RPMI7951 (cell line): ENCODE measurements at regions not wholly inside any gene's neighbourhood (a gene's known extent, or its start where the extent isn't known, plus 50 kb on each side); places are given as distances from the start of the nearest gene placed in this dataset.

Experiments
- DNase-seq: peaks from one replicate; pipeline ENCODE4 v3.0.0-alpha.2; 2012; ENCODE audit warnings: low read depth

- no peak for DNase-seq
Measured at GRCh38 chr4:58688568-58688967, 1578.4 kb upstream of the IGFBP7 start.

- no peak for DNase-seq
Measured at GRCh38 chr4:58679886-58680285, 1569.7 kb upstream of the IGFBP7 start.

- DNase-seq, result no peak
Measured at GRCh38 chr4:58679051-58679450, 1568.9 kb upstream of the IGFBP7 start.

GRCh38 chr4:58669783-58670182 lies 1559.6 kb upstream of the IGFBP7 start:
- DNase-seq, result no peak

- DNase-seq, result no peak
Measured at GRCh38 chr4:58665649-58666048, 1555.5 kb upstream of the IGFBP7 start.

GRCh38 chr4:58658701-58659100 lies 1548.5 kb upstream of the IGFBP7 start:
- no peak for DNase-seq

- no peak for DNase-seq
Measured at GRCh38 chr4:58653251-58653650, 1543.1 kb upstream of the IGFBP7 start.

GRCh38 chr4:58649226-58649625 lies 1539.0 kb upstream of the IGFBP7 start:
- DNase-seq, result no peak

- DNase-seq, result no peak
Measured at GRCh38 chr4:58646126-58646525, 1535.9 kb upstream of the IGFBP7 start.

GRCh38 chr4:58644549-58644948 lies 1534.4 kb upstream of the IGFBP7 start:
- DNase-seq, result no peak

GRCh38 chr4:58636381-58636780 lies 1526.2 kb upstream of the IGFBP7 start:
- no peak for DNase-seq

GRCh38 chr4:58617226-58617625 lies 1507.0 kb upstream of the IGFBP7 start:
- DNase-seq, result no peak

- DNase-seq, result no peak
Measured at GRCh38 chr4:58611012-58611411, 1500.8 kb upstream of the IGFBP7 start.

GRCh38 chr4:58606303-58606702 lies 1496.1 kb upstream of the IGFBP7 start:
- no peak for DNase-seq

- DNase-seq, result no peak
Measured at GRCh38 chr4:58603951-58604350, 1493.8 kb upstream of the IGFBP7 start.

- no peak for DNase-seq
Measured at GRCh38 chr4:58602731-58603359, 1492.7 kb upstream of the IGFBP7 start.

- no peak for DNase-seq
Measured at GRCh38 chr4:58602022-58602421, 1491.8 kb upstream of the IGFBP7 start.

- no peak for DNase-seq
Measured at GRCh38 chr4:58600290-58600689, 1490.1 kb upstream of the IGFBP7 start.

GRCh38 chr4:58590722-58591121 lies 1480.5 kb upstream of the IGFBP7 start:
- no peak for DNase-seq

- DNase-seq, result no peak
Measured at GRCh38 chr4:58587856-58588255, 1477.7 kb upstream of the IGFBP7 start.

- DNase-seq, result no peak
Measured at GRCh38 chr4:58566260-58566659, 1456.1 kb upstream of the IGFBP7 start.

- no peak for DNase-seq
Measured at GRCh38 chr4:58564695-58565475, 1454.7 kb upstream of the IGFBP7 start.

- no peak for DNase-seq
Measured at GRCh38 chr4:58561170-58561569, 1451.0 kb upstream of the IGFBP7 start.

GRCh38 chr4:58560736-58561135 lies 1450.6 kb upstream of the IGFBP7 start:
- no peak for DNase-seq
